Activated gamma-delta T cell (primary cell): ENCODE measurements at regions not wholly inside any gene's neighbourhood (a gene's known extent, or its start where the extent isn't known, plus 50 kb on each side); places are given as distances from the start of the nearest gene placed in this dataset.
"Not testable (repeated sequence)": the region's sequence is repeated elsewhere in the genome, so short reads cannot be mapped to it uniquely, and the experiment has no call there.

Experiments
- DNase-seq: peaks from one replicate; lab custom pipeline; 2025; lab: John Stamatoyannopoulos, UW

GRCh38 chr14:106268013-106268727, 741.8 kb downstream of the TMEM121 start:
- DNase-seq = peak; percentile 27

- no peak for DNase-seq
Observed at GRCh38 chr14:106269029-106269428, 742.6 kb downstream of the TMEM121 start.

- no peak for DNase-seq
Observed at GRCh38 chr14:106269451-106270204, 743.2 kb downstream of the TMEM121 start.

DNA sequence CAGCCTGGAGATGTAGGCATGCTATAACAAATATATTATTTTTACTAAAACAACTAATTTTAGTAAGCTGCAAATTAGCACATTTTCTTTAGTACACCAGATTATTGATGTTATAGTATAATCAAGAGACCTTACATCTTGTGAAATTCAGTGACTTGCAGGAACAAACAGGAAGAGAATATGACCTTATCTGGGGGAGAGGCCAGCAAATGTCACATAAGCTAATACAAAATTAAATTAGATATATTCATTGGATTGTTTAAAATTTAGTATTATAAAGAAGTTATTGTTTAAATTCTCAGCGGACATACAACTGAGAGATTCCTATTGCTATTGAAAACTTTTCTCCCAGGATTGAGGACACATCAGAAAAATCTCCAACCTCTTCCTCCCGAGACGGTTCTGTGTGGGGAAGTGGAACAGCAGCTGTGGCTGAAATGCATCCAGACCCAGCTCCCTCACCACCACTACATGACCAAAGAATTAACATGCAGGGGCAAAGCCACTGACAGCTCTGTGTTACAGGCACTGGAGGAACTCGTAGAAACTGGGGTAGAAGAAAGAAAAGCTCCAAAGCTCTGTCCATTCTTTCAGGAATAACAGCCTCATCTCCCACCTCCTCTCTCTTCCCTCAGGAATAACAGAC, 744.2 kb downstream of the TMEM121 start:
- not testable (repeated sequence) for DNase-seq

DNA sequence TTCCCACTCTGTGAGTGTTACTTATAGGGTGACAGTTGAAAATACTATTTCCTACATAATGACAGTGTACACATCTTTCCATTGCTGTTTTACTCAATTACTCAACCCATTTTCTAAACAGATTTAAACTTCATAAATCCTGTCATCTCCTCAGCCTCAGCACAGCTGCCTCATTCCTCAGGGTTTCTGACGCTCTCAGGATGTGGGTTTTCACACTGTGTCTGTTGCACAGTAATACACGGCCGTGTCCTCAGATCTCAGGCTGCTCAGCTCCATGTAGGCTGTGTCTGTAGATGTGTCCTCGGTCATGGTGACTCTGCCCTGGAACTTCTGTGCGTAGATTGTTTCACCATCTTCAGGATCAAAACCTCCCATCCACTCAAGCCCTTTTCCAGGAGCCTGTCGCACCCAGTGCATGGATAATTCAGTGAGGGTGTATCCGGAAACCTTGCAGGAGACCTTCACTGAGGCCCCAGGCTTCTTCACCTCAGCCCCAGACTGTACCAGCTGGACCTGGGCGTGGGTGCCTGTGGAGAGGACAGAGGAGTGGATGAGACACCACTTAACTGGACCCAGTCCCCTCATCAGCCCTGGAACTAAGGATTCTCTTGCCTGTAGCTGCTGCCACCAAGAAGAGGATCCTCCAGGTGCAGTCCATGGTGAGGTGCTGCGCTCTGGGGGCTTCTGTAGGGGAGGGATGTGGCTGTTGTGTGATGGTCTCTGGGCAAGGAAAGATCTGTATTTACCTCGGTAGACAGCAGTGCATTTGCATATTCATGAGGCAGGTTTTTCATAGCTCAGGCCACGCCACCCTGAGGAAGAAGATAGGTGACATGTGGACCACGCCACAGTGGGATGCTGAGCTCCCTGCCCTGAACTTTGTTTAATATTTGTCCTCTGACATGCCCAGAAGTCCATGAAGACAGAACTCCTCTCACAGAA, 750.2 kb downstream of the TMEM121 start:
- DNase-seq = no peak

DNA sequence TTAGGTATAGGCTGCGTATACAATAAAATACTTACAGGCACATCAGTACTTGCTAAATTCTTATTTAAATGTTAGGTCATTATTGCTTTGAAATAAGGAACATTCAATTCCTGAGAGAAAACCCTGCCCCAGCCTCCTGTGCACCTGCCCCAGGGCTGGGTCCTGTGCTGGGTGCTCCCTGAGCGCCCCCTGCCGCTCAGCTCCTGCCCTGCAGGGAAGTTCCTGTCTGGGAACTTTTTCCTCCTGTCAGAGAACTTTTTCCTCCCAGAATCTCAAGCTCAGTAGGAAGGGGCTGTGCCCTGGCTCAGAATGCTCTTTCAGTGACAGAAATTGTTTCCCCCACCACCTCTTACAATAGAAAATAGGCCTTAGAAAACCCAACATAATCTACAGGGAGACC, 751.1 kb downstream of the TMEM121 start:
- DNase-seq = no peak

DNA sequence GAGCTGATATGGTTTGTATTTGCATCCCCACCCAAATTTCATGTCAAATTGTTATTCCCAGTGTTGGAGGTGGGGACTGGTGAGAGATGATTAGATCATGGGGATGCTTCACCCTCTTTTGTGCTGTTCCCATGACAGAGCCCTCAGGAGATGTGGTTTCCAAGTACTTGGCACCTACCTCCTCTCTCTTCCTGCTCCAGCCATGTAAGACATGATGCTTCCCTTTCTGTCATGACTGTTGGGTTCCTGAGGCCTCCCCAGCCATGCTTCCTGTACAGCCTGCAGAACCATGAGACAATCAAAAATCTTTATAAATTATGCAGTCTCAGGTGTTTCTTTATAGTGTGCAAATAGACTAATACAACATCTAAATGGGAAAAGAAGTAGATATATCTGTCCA, 754.5 kb downstream of the TMEM121 start:
- no peak for DNase-seq

DNA sequence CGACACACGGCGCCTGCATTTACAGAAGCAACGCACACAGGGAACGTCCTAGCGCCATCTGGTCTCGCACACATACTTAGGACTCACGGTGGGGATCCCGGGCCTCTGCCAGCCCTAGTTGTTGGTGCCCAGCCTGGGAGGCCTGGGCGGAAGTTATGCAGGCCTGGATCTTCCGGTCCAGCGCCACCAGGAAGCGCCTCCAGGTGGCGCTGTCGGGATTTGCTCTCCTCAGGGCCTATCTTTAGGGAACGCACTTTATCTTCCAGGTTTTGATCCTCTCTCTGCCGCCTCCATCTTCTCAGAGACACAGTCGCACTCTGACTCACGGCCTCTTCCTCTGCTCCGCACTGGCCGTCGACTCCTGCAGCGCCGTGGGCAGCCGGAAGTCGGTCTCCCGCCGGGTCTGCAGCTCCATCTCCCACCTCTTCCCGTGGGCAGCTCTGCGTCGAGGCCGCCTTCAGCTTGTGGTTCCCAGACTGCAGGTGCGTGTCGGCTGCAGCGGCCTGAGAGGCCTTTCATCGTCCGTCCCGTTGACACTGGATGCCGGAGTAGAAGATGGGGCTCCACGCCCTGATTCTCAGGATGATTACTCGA, 760.4 kb downstream of the TMEM121 start:
- DNase-seq = no peak

GRCh38 chr14:106287506-106287905, 761.1 kb downstream of the TMEM121 start:
- DNase-seq = no peak

- DNase-seq = no peak
Observed at GRCh38 chr14:106291626-106292025, 765.2 kb downstream of the TMEM121 start.

DNA sequence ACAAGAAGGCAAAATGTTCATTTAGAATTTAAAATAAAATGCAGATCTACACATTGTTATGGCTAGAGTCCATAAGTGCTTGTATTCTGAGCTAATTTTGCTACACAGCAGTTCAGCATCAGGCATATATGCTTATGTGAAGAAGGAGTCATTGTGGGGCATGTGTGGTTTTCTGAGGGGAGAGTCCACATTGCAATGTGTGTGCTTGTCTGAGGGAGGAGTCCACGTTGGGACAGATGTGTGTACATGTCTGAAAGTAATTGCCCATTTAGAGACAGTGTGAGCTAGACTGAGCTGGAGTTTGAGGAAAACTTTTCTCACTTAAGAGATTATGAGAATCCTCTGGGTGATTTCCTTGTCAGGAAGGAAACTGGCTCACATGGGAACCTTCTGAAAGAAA, 767.9 kb downstream of the TMEM121 start:
- DNase-seq = no peak

DNA sequence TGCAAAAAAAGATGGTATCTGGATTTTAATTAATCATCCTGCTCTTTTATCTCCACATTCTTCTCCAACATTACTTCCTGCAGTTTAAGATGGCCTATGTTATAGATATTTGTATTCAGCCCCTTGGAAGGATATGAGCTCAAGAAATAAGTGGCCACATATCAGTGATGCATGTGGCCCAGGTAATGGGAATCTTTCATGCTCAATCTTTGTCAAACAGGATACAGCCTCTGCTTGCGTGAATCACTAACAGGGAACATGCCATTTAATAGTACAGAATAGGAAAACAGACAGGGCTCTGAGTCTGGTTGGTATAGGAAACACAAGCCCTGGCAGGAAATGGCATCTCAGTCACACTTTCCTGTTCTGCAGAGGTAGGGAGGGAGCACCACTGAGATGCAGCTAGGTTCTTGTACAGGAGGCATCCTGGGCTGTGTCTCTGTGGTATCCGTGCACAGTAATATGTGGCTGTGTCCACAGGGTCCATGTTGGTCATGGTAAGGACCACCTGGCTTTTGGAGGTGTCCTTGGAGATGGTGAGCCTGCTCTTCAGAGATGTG, 774.6 kb downstream of the TMEM121 start:
- DNase-seq = not testable (repeated sequence)

GRCh38 chr14:106301609-106302008, 775.2 kb downstream of the TMEM121 start:
- not testable (repeated sequence) for DNase-seq

- DNase-seq = no peak
Observed at GRCh38 chr14:106302661-106303060, 776.3 kb downstream of the TMEM121 start.

- no peak for DNase-seq
Observed at GRCh38 chr14:106304271-106304670, 777.9 kb downstream of the TMEM121 start.

DNA sequence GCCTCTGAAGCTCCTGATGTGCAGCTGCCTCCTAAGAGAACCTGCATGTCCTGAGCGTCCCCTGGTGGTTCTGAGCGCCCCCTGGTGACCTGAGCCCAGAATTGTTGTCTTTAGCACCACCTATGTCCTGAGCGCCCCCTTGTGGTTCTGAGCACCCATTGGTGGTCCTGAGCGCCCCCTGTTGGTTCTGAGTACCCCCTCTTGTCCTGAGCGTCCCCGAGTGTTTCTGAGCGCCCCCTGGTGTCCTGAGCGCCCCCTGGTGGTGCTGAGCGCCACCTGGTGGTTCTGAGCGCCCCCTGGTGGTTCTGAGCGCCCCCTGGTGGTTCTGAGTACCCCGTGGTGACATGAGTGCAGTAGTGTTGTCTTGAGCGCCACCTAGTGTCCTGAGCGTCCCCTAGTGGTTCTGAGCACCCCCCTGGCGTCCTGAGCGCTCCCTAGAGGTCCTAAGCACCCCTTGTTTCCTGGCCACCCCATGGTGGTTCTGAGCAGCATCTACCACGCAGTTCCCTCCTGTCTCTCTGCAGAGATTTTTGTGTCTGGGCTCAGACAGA, 782.5 kb downstream of the TMEM121 start:
- DNase-seq = no peak

DNA sequence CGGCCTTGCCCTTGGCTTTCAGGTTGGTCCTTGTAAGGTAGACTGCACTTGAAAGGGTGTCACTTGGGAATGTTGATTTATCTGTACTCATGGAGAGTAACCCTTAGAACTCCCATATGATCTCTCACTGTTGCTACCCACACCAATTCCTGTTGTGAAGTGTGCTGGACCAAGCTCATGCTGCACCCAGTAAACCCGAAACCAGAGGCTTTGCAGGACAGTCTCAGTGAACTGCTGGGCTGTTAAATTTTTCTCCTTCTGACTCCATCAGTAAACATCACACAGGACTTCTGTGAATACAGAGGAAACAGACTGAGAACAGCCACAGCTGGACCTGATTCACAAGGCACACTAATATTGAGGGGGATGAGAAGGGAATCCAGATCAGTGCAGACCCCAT, 783.0 kb downstream of the TMEM121 start:
- DNase-seq = no peak

DNA sequence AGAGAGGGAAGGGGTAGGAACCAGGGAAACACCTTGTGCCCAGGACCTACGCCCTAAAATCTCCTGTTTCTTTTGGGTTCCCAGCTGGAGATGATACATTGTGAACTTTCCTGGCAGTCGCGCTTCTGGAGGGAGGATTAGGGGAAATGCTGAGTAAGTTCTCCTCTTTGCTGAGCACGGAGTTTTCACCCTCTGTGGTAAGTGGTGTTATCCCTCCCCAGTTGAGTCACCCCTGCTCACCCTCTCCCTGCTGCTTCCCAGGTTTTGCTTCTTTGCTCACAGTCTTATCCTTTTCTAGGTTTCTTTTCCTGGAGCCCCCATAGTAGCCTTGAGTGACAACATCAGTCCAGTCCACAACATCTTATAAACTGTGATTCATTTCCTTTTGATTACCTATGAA, 789.1 kb downstream of the TMEM121 start:
- no peak for DNase-seq

DNA sequence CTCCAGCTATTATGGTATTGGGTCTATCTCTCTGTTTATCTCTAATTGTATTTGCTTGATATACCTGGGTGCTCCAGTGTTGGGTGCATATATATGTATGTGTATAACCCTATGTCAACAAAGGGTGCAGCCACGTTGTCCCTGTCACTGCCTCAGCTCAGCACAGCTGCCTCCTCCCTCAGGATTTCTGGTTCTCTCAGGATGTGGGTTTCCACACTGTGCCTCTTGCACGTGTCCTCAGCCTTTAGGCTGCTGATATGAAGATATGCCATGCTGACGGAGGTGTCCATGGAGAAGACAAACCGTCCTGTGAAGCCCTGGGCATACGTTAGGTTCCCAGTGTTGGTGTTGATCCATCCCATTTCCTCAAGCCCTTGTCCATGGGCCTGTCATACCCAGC, 791.2 kb downstream of the TMEM121 start:
- no peak for DNase-seq

GRCh38 chr14:106318700-106319099, 792.3 kb downstream of the TMEM121 start:
- DNase-seq = no peak

- not testable (repeated sequence) for DNase-seq
Observed at GRCh38 chr14:106323970-106324369, 797.6 kb downstream of the TMEM121 start.
